ENCODE measurements at regions not wholly inside any gene's neighbourhood (a gene's known extent, or its start where the extent isn't known, plus 50 kb on each side); places are given as distances from the start of the nearest gene placed in this dataset.

DNA sequence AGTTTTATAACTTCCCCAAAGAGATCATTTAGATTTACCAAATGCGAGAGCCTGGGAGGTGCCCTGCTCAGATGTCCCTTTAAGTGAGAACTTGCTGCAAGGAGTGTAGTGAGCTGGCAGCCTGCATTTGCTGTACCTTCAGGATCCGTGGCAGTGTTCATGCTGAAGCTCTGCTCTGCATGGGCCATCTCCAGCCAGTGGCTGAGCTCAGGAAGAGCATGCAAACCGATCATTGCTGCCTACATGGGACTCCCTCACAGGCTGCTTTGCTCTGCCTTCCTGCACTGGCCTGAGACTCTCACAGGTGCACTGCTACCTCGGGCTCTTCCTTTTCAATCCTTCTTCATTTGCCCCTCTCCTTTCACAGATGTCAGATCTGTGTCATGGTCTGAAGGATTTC, 152.0 kb upstream of the SFRP2 start:
- no peaks in the 10 kb centered on the region for H3K9me3 ChIP-seq (ENCODE audit: control insufficient read depth in 2 of 2, insufficient read depth in 1 of 2, low read length in 1 of 2)
- no peak overlapping the region for H3K27ac ChIP-seq (ENCODE audit: low read depth in 1 of 2, low read length in 1 of 2)
- DNase-seq (ENCODE audit: low read depth in 6 of 9, low spot score in 9 of 9) = no peak
- no peaks in the 10 kb centered on the region for H3K36me3 ChIP-seq (ENCODE audit: control insufficient read depth in 2 of 2, insufficient read depth in 2 of 2, low read length in 1 of 2)
- H3K27me3 ChIP-seq (ENCODE audit: control insufficient read depth in 2 of 2, insufficient read depth in 1 of 2, low read length in 1 of 2) = no peaks in the 10 kb centered on the region
- H3K4me3 ChIP-seq (ENCODE audit: low read length in 2 of 2) = no peak overlapping the region
- H3K4me1 ChIP-seq (ENCODE audit: control insufficient read depth in 2 of 2, insufficient read depth in 2 of 2, low read length in 2 of 2) = no peaks in the 10 kb centered on the region
- 73% methylated on average over 4 of the region's 4 CpGs for WGBS

GRCh38 chr4:153939570-153939969, 150.7 kb upstream of the SFRP2 start:
- H3K4me1 ChIP-seq (ENCODE audit: control insufficient read depth in 2 of 2, insufficient read depth in 2 of 2, low read length in 2 of 2) = no peaks in the 10 kb centered on the region
- no peaks in the 10 kb centered on the region for H3K27me3 ChIP-seq (ENCODE audit: control insufficient read depth in 2 of 2, insufficient read depth in 1 of 2, low read length in 1 of 2)
- no peak overlapping the region for H3K4me3 ChIP-seq (ENCODE audit: low read length in 2 of 2)
- DNase-seq (ENCODE audit: low read depth in 6 of 9, low spot score in 9 of 9) = no peak
- H3K27ac ChIP-seq (ENCODE audit: low read depth in 1 of 2, low read length in 1 of 2) = no peak overlapping the region
- H3K36me3 ChIP-seq (ENCODE audit: control insufficient read depth in 2 of 2, insufficient read depth in 2 of 2, low read length in 1 of 2) = no peaks in the 10 kb centered on the region
- no peaks in the 10 kb centered on the region for H3K9me3 ChIP-seq (ENCODE audit: control insufficient read depth in 2 of 2, insufficient read depth in 1 of 2, low read length in 1 of 2)
- WGBS = 96% methylated on average over 1 of the region's 1 CpG

DNA sequence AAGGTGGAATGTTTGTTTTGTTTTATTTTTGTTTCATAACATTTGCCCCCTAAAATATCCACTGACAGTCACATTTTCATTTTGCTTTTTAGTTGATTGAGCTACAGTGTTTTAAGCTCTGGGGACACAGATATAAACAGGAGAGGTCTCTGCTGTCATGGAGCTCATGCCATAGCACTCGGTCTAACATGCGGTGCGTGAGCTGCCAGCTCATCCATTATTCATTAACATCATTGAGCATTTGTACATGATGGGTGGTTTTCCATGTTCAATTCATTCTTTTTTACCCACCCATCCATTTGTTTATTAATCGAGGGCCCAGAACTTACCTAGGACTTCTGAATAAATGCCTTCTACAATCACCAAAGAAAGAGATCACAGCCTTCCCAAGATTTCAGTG, 150.1 kb upstream of the SFRP2 start:
- Histone ChIP-seq H3K27ac (ENCODE audit: low read depth in 1 of 2, low read length in 1 of 2) (no peak overlapping the region), H3K27me3 (ENCODE audit: control insufficient read depth in 2 of 2, insufficient read depth in 1 of 2, low read length in 1 of 2) (no peaks in the 10 kb centered on the region), H3K36me3 (ENCODE audit: control insufficient read depth in 2 of 2, insufficient read depth in 2 of 2, low read length in 1 of 2) (no peaks in the 10 kb centered on the region), H3K4me1 (ENCODE audit: control insufficient read depth in 2 of 2, insufficient read depth in 2 of 2, low read length in 2 of 2) (no peaks in the 10 kb centered on the region), H3K4me3 (ENCODE audit: low read length in 2 of 2) (no peak overlapping the region), H3K9me3 (ENCODE audit: control insufficient read depth in 2 of 2, insufficient read depth in 1 of 2, low read length in 1 of 2) (no peaks in the 10 kb centered on the region)
- DNase-seq (ENCODE audit: low read depth in 6 of 9, low spot score in 9 of 9) = no peak
- WGBS = 94% methylated on average over 4 of the region's 4 CpGs

DNA sequence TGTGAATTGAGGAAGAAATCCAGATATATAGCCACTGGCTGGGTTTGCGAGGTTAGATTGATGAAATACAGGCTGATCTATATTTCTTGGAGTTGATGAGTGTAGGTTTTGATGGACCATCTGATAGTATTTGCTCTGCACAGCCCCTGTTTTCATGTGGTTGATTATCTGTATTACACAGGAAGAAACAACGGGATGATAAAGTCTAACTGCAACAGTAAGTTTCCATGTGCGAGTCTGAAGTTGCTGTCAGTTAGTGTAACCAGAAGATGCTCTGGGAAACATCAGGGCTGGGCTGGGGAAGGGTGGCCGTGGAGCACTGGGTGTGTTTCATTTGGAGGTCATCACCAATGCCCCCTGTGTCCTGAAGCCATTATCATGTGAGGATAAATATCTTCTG, 148.4 kb upstream of the SFRP2 start:
- DNase-seq (ENCODE audit: low read depth in 6 of 9, low spot score in 9 of 9) = no peak
- WGBS = 70% methylated on average over 4 of the region's 4 CpGs
- Histone ChIP-seq H3K27me3 (ENCODE audit: control insufficient read depth in 2 of 2, insufficient read depth in 1 of 2, low read length in 1 of 2) (no peaks in the 10 kb centered on the region), H3K9me3 (ENCODE audit: control insufficient read depth in 2 of 2, insufficient read depth in 1 of 2, low read length in 1 of 2) (no peaks in the 10 kb centered on the region), H3K27ac (ENCODE audit: low read depth in 1 of 2, low read length in 1 of 2) (no peak overlapping the region), H3K4me3 (ENCODE audit: low read length in 2 of 2) (no peak overlapping the region), H3K4me1 (ENCODE audit: control insufficient read depth in 2 of 2, insufficient read depth in 2 of 2, low read length in 2 of 2) (no peaks in the 10 kb centered on the region), H3K36me3 (ENCODE audit: control insufficient read depth in 2 of 2, insufficient read depth in 2 of 2, low read length in 1 of 2) (no peaks in the 10 kb centered on the region)

- Histone ChIP-seq H3K4me1 (ENCODE audit: control insufficient read depth in 2 of 2, insufficient read depth in 2 of 2, low read length in 2 of 2) (no peaks in the 10 kb centered on the region), H3K27ac (ENCODE audit: low read depth in 1 of 2, low read length in 1 of 2) (no peak overlapping the region), H3K27me3 (ENCODE audit: control insufficient read depth in 2 of 2, insufficient read depth in 1 of 2, low read length in 1 of 2) (no peaks in the 10 kb centered on the region), H3K4me3 (ENCODE audit: low read length in 2 of 2) (no peak overlapping the region), H3K36me3 (ENCODE audit: control insufficient read depth in 2 of 2, insufficient read depth in 2 of 2, low read length in 1 of 2) (no peaks in the 10 kb centered on the region), H3K9me3 (ENCODE audit: control insufficient read depth in 2 of 2, insufficient read depth in 1 of 2, low read length in 1 of 2) (no peaks in the 10 kb centered on the region)
- DNase-seq (ENCODE audit: low read depth in 6 of 9, low spot score in 9 of 9) = no peak
- WGBS = 68% methylated on average over 3 of the region's 3 CpGs
Measured at GRCh38 chr4:153936121-153936520, 147.2 kb upstream of the SFRP2 start.

DNA sequence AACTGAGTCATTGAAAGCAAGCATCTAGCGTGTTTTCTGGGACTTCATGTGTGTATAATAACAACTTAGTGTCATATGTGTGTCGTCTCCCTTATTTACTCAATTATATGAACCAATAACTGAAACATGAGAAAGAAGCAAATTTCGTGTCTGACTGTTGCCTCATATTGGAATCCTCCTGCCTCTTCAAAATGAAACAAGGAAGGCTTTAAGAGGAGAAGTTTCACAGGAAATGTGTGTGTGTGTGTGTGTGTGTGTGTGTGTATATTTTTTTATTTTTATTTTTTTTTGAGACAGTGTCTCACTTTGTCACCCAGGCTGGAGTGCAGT, 145.8 kb upstream of the SFRP2 start:
- Histone ChIP-seq H3K36me3 (ENCODE audit: control insufficient read depth in 2 of 2, insufficient read depth in 2 of 2, low read length in 1 of 2) (no peaks in the 10 kb centered on the region), H3K4me3 (ENCODE audit: low read length in 2 of 2) (no peak overlapping the region), H3K27ac (ENCODE audit: low read depth in 1 of 2, low read length in 1 of 2) (no peak overlapping the region), H3K4me1 (ENCODE audit: control insufficient read depth in 2 of 2, insufficient read depth in 2 of 2, low read length in 2 of 2) (no peaks in the 10 kb centered on the region), H3K9me3 (ENCODE audit: control insufficient read depth in 2 of 2, insufficient read depth in 1 of 2, low read length in 1 of 2) (no peaks in the 10 kb centered on the region), H3K27me3 (ENCODE audit: control insufficient read depth in 2 of 2, insufficient read depth in 1 of 2, low read length in 1 of 2) (no peaks in the 10 kb centered on the region)
- 79% methylated on average over 3 of the region's 3 CpGs for WGBS
- DNase-seq (ENCODE audit: low read depth in 6 of 9, low spot score in 9 of 9) = no peak

GRCh38 chr4:153933915-153934687, 145.2 kb upstream of the SFRP2 start:
- no peak overlapping the region for H3K4me3 ChIP-seq (ENCODE audit: low read length in 2 of 2)
- H3K9me3 ChIP-seq (ENCODE audit: control insufficient read depth in 2 of 2, insufficient read depth in 1 of 2, low read length in 1 of 2) = no peaks in the 10 kb centered on the region
- no peak overlapping the region for H3K27ac ChIP-seq (ENCODE audit: low read depth in 1 of 2, low read length in 1 of 2)
- H3K27me3 ChIP-seq (ENCODE audit: control insufficient read depth in 2 of 2, insufficient read depth in 1 of 2, low read length in 1 of 2) = no peaks in the 10 kb centered on the region
- no peaks in the 10 kb centered on the region for H3K4me1 ChIP-seq (ENCODE audit: control insufficient read depth in 2 of 2, insufficient read depth in 2 of 2, low read length in 2 of 2)
- no peak for DNase-seq (ENCODE audit: low read depth in 6 of 9, low spot score in 9 of 9)
- H3K36me3 ChIP-seq (ENCODE audit: control insufficient read depth in 2 of 2, insufficient read depth in 2 of 2, low read length in 1 of 2) = no peaks in the 10 kb centered on the region
- 77% methylated on average over 8 of the region's 8 CpGs for WGBS

GRCh38 chr4:153931804-153932203, 142.9 kb upstream of the SFRP2 start:
- no peaks in the 10 kb centered on the region for H3K9me3 ChIP-seq (ENCODE audit: control insufficient read depth in 2 of 2, insufficient read depth in 1 of 2, low read length in 1 of 2)
- no peak for DNase-seq (ENCODE audit: low read depth in 6 of 9, low spot score in 9 of 9)
- H3K4me3 ChIP-seq (ENCODE audit: low read length in 2 of 2) = no peak overlapping the region
- H3K27me3 ChIP-seq (ENCODE audit: control insufficient read depth in 2 of 2, insufficient read depth in 1 of 2, low read length in 1 of 2) = no peaks in the 10 kb centered on the region
- no peaks in the 10 kb centered on the region for H3K4me1 ChIP-seq (ENCODE audit: control insufficient read depth in 2 of 2, insufficient read depth in 2 of 2, low read length in 2 of 2)
- H3K27ac ChIP-seq (ENCODE audit: low read depth in 1 of 2, low read length in 1 of 2) = no peak overlapping the region
- WGBS = 94% methylated on average over 1 of the region's 1 CpG
- no peaks in the 10 kb centered on the region for H3K36me3 ChIP-seq (ENCODE audit: control insufficient read depth in 2 of 2, insufficient read depth in 2 of 2, low read length in 1 of 2)

- no peak overlapping the region for H3K27ac ChIP-seq (ENCODE audit: low read depth in 1 of 2, low read length in 1 of 2)
- 75% methylated on average over 5 of the region's 5 CpGs for WGBS
- no peak for DNase-seq (ENCODE audit: low read depth in 6 of 9, low spot score in 9 of 9)
Measured at GRCh38 chr4:153929675-153930074, 140.8 kb upstream of the SFRP2 start.

GRCh38 chr4:153927451-153927850, 138.6 kb upstream of the SFRP2 start:
- H3K9me3 ChIP-seq (ENCODE audit: control insufficient read depth in 2 of 2, insufficient read depth in 1 of 2, low read length in 1 of 2) = no peaks in the 10 kb centered on the region
- H3K4me1 ChIP-seq (ENCODE audit: control insufficient read depth in 2 of 2, insufficient read depth in 2 of 2, low read length in 2 of 2) = no peaks in the 10 kb centered on the region
- no peaks in the 10 kb centered on the region for H3K36me3 ChIP-seq (ENCODE audit: control insufficient read depth in 2 of 2, insufficient read depth in 2 of 2, low read length in 1 of 2)
- no peak for DNase-seq (ENCODE audit: low read depth in 6 of 9, low spot score in 9 of 9)
- H3K27me3 ChIP-seq (ENCODE audit: control insufficient read depth in 2 of 2, insufficient read depth in 1 of 2, low read length in 1 of 2) = no peaks in the 10 kb centered on the region
- H3K27ac ChIP-seq (ENCODE audit: low read depth in 1 of 2, low read length in 1 of 2) = no peak overlapping the region
- no peak overlapping the region for H3K4me3 ChIP-seq (ENCODE audit: low read length in 2 of 2)
- WGBS = 87% methylated on average over 5 of the region's 5 CpGs

More at GRCh38 chr4:153929675-153930074, 140.8 kb upstream of the SFRP2 start:
- Histone ChIP-seq H3K36me3 (ENCODE audit: control insufficient read depth in 2 of 2, insufficient read depth in 2 of 2, low read length in 1 of 2) (no peaks in the 10 kb centered on the region), H3K9me3 (ENCODE audit: control insufficient read depth in 2 of 2, insufficient read depth in 1 of 2, low read length in 1 of 2) (no peaks in the 10 kb centered on the region), H3K4me3 (ENCODE audit: low read length in 2 of 2) (no peak overlapping the region), H3K4me1 (ENCODE audit: control insufficient read depth in 2 of 2, insufficient read depth in 2 of 2, low read length in 2 of 2) (no peaks in the 10 kb centered on the region), H3K27me3 (ENCODE audit: control insufficient read depth in 2 of 2, insufficient read depth in 1 of 2, low read length in 1 of 2) (no peaks in the 10 kb centered on the region)

All from thymus (tissue), 11 donors.